Parathyroid adenoma (tissue), 2 donors: ENCODE measurements at regions not wholly inside any gene's neighbourhood (a gene's known extent, or its start where the extent isn't known, plus 50 kb on each side); places are given as distances from the start of the nearest gene placed in this dataset.
"Not testable (repeated sequence)": the region's sequence is repeated elsewhere in the genome, so short reads cannot be mapped to it uniquely, and the experiment has no call there.

Source experiments
- H2AFZ ChIP-seq: fragments of 300-600 bp; sonication (generic); one replicate; pipeline ENCODE4 v1.7.0; 2017; ENCODE audit warnings: antibody characterized with exemption, mild to moderate bottlenecking
- H3K27ac ChIP-seq: fragments of 300-600 bp; sonication (generic); one replicate; pipeline ENCODE4 v1.7.0; 2017
- H3K27me3 ChIP-seq: fragments of 300-600 bp; sonication (generic); one replicate; pipeline ENCODE4 v1.7.0; 2017; ENCODE audit warnings: low read length; ENCODE audit not compliant: control insufficient read depth, insufficient read depth
- H3K36me3 ChIP-seq: fragments of 300-600 bp; sonication (generic); one replicate; pipeline ENCODE4 v1.7.0; 2017; ENCODE audit warnings: low read length; ENCODE audit not compliant: control insufficient read depth, insufficient read depth
- H3K4me1 ChIP-seq: fragments of 300-600 bp; sonication (generic); one replicate; pipeline ENCODE4 v1.7.0; 2017; ENCODE audit warnings: control low read depth
- H3K4me2 ChIP-seq: fragments of 300-600 bp; sonication (generic); one replicate; pipeline ENCODE4 v1.7.0; 2017; ENCODE audit warnings: low read length
- H3K4me3 ChIP-seq: fragments of 300-600 bp; sonication (generic); one replicate; pipeline ENCODE4 v1.7.0; 2017; ENCODE audit warnings: low read depth, low read length
- H3K79me2 ChIP-seq: fragments of 300-600 bp; sonication (generic); one replicate; pipeline ENCODE4 v1.7.0; 2017; ENCODE audit warnings: control low read depth
- H3K9ac ChIP-seq: fragments of 300-600 bp; sonication (generic); one replicate; pipeline ENCODE4 v1.7.0; 2017; ENCODE audit warnings: mild to moderate bottlenecking
- H3K9me3 ChIP-seq: fragments of 300-600 bp; sonication (generic); one replicate; pipeline ENCODE4 v1.7.0; 2017; ENCODE audit warnings: low read length; ENCODE audit not compliant: control insufficient read depth
- CTCF ChIP-seq: fragments of 300-600 bp; sonication (generic); IDR thresholded peaks from one replicate; pipeline ENCODE4 v1.7.0; 2017; ENCODE audit warnings: antibody characterized with exemption, mild to moderate bottlenecking
- donor health status: primary hyperparathyroidism.

GRCh38 chr3:11739706-11740105 is 96.0 kb upstream of the VGLL4 start:
- Histone ChIP-seq H3K9me3 (no peaks in the 10 kb centered on the region), H3K4me2 (no peak overlapping the region), H3K79me2 (no peaks in the 10 kb centered on the region), H3K27ac (no peak overlapping the region), H3K36me3 (no peaks in the 10 kb centered on the region), H3K4me1 (peaks cover 5% of the 10 kb centered on the region), H2AFZ (no peak overlapping the region), H3K4me3 (no peak overlapping the region), H3K27me3 (no peaks in the 10 kb centered on the region), H3K9ac (no peak overlapping the region)
- no peak for TF ChIP-seq CTCF

GRCh38 chr3:11739123-11739522 is 95.4 kb upstream of the VGLL4 start:
- Histone ChIP-seq H3K4me1 (peaks cover 5% of the 10 kb centered on the region), H3K4me3 (no peak overlapping the region), H2AFZ (no peak overlapping the region), H3K9me3 (no peaks in the 10 kb centered on the region), H3K27ac (no peak overlapping the region), H3K36me3 (no peaks in the 10 kb centered on the region), H3K79me2 (no peaks in the 10 kb centered on the region), H3K27me3 (no peaks in the 10 kb centered on the region), H3K4me2 (no peak overlapping the region), H3K9ac (no peak overlapping the region)
- no peak for TF ChIP-seq CTCF

GRCh38 chr3:11737742-11738141 is 94.0 kb upstream of the VGLL4 start:
- Histone ChIP-seq H3K9ac (no peak overlapping the region), H3K4me3 (no peak overlapping the region), H3K36me3 (no peaks in the 10 kb centered on the region), H3K4me2 (no peak overlapping the region), H3K79me2 (no peaks in the 10 kb centered on the region), H3K27me3 (no peaks in the 10 kb centered on the region), H3K27ac (no peak overlapping the region), H2AFZ (no peak overlapping the region), H3K9me3 (no peaks in the 10 kb centered on the region), H3K4me1 (peaks cover 5% of the 10 kb centered on the region)
- no peak for TF ChIP-seq CTCF

GRCh38 chr3:11736136-11736833 is 92.6 kb upstream of the VGLL4 start:
- no peak for TF ChIP-seq CTCF
- H3K9ac ChIP-seq: no peak overlapping the region
- H3K79me2 ChIP-seq: no peaks in the 10 kb centered on the region
- H3K27ac ChIP-seq: no peak overlapping the region
- no peaks in the 10 kb centered on the region for H3K27me3 ChIP-seq
- H3K4me3 ChIP-seq: no peak overlapping the region
- no peaks in the 10 kb centered on the region for H3K36me3 ChIP-seq
- H2AFZ ChIP-seq: peak overlapping the region; percentile 59
- H3K9me3 ChIP-seq: no peaks in the 10 kb centered on the region
- H3K4me2 ChIP-seq: no peak overlapping the region
- peaks cover 5% of the 10 kb centered on the region for H3K4me1 ChIP-seq

- Histone ChIP-seq H3K4me3 (no peak overlapping the region), H3K27ac (no peak overlapping the region), H3K9me3 (no peaks in the 10 kb centered on the region), H3K27me3 (no peaks in the 10 kb centered on the region), H3K36me3 (no peaks in the 10 kb centered on the region), H3K9ac (no peak overlapping the region), H2AFZ (peak overlapping the region; percentile 52), H3K4me2 (no peak overlapping the region), H3K4me1 (peaks cover 5% of the 10 kb centered on the region), H3K79me2 (no peaks in the 10 kb centered on the region)
- TF ChIP-seq CTCF: no peak
These were observed 91.9 kb upstream of the VGLL4 start for GRCh38 chr3:11735638-11736037.

- H3K36me3 ChIP-seq, H2AFZ ChIP-seq, H3K4me2 ChIP-seq, H3K27ac ChIP-seq, H3K27me3 ChIP-seq, H3K4me1 ChIP-seq, H3K9ac ChIP-seq, H3K79me2 ChIP-seq, H3K4me3 ChIP-seq, H3K9me3 ChIP-seq: not testable (repeated sequence)
These were observed 91.4 kb upstream of the VGLL4 start for GRCh38 chr3:11735111-11735510.
